K562 (cell line): ENCODE measurements at regions not wholly inside any gene's neighbourhood (a gene's known extent, or its start where the extent isn't known, plus 50 kb on each side); places are given as distances from the start of the nearest gene placed in this dataset.

ENCODE experiments used
- ATAC-seq: fragments of 200-7000 bp; cut with Tn5 transposase; 3 replicates; pipeline ENCODE4 v1.9.1; 2020; ENCODE audit warnings: moderate library complexity
- BruUV-seq: library from RNA; stranded (reverse); fragments of 400-500 nt; replicated peaks from 2 replicates; lab custom pipeline; 2021; lab: Mats Ljungman, UMichigan
- CTCF ChIA-PET: fragments of 300-600 bp; formaldehyde crosslinking; extraction: SDS; loops from one replicate; lab custom pipeline; 2021; ENCODE audit warnings: low intra/inter-chr PET ratio; lab: Yijun Ruan, JAX
- POLR2A ChIA-PET: fragments of 300-600, 350-650 bp; sonication (Branson Sonifier 250); formaldehyde crosslinking; extraction: SDS; loops from one replicate; lab custom pipeline; 2021; ENCODE audit warnings: antibody characterized with exemption, inconsistent platforms; lab: Yijun Ruan, JAX
- DNase-seq, 4 experiments: peaks; one replicate each; pipeline versions ENCODE4 v3.0.0 to v3.0.0-alpha.2; 2011 to 2018; ENCODE audit warnings: low spot score in 3 of 4, mixed read lengths in 3 of 4; ENCODE audit errors: extremely low read depth in 1 of 4
- FAIRE-seq: peaks from 2 replicates; lab custom pipeline; 2011; peaks lifted over from hg19 to GRCh38; lab: Jason Lieb, UNC
- H2AFZ ChIP-seq: 2 replicates; pipeline ENCODE4 v1.6.0; 2011; ENCODE audit warnings: low read depth, low read length, control low read depth, inconsistent platforms
- H3K27ac ChIP-seq: fragments of 200-600 bp; 3 replicates; pipeline ENCODE4 v1.8.0; 2011; ENCODE audit warnings: low read depth, mild to moderate bottlenecking, control low read depth, inconsistent platforms, low read length, moderate library complexity, mixed read lengths; ENCODE audit errors: extremely low read depth
- H3K27me3 ChIP-seq, 2 experiments: fragments of 300-600 bp in 1 of 2; 2 replicates in 1 of 2; 3 replicates in 1 of 2; pipeline versions ENCODE4 v1.6.0 to v1.8.0; 2011; ENCODE audit warnings: inconsistent platforms in 2 of 2, low read length in 2 of 2, mild to moderate bottlenecking in 1 of 2, mixed read lengths in 1 of 2, moderate library complexity in 1 of 2; ENCODE audit not compliant: control insufficient read depth in 2 of 2, insufficient read depth in 2 of 2
- H3K36me3 ChIP-seq: fragments of 300-600 bp; 3 replicates; pipeline ENCODE4 v1.8.0; 2011; ENCODE audit warnings: mild to moderate bottlenecking, low read length, inconsistent platforms; ENCODE audit not compliant: control insufficient read depth, insufficient read depth
- H3K4me1 ChIP-seq, 2 experiments: fragments of 200-600 bp in 1 of 2; replicated peaks in 1 of 2; 2 replicates in 1 of 2; 3 replicates in 1 of 2; pipeline versions ENCODE4 v1.5.1 to v1.8.0; 2011; ENCODE audit warnings: inconsistent platforms in 2 of 2, low read length in 2 of 2, mild to moderate bottlenecking in 1 of 2, mixed read lengths in 1 of 2, moderate library complexity in 1 of 2; ENCODE audit not compliant: control insufficient read depth in 2 of 2, insufficient read depth in 2 of 2
- H3K4me2 ChIP-seq: 2 replicates; pipeline ENCODE4 v1.6.1; 2011; ENCODE audit warnings: low read length, control low read depth, inconsistent platforms, mixed read lengths; ENCODE audit not compliant: insufficient read depth
- H3K4me3 ChIP-seq: fragments of 200-600 bp; sonication (generic), shearing (Covaris generic); 2 replicates; pipeline ENCODE4 v1.5.1; 2016; ENCODE audit warnings: control low read depth, inconsistent platforms
- H3K79me2 ChIP-seq: fragments of 200-600 bp; 3 replicates; pipeline ENCODE4 v1.8.0; 2011; ENCODE audit warnings: low read length, inconsistent platforms; ENCODE audit not compliant: control insufficient read depth, insufficient read depth
- H3K9ac ChIP-seq, 2 experiments: 2 replicates each; pipeline versions ENCODE4 v1.6.0 to v1.6.1; 2011; ENCODE audit warnings: low read depth in 2 of 2, low read length in 2 of 2, control low read depth in 1 of 2, inconsistent platforms in 1 of 2, mild to moderate bottlenecking in 1 of 2, mixed read lengths in 1 of 2; ENCODE audit not compliant: insufficient read depth in 1 of 2
- H3K9me1 ChIP-seq: one replicate; pipeline ENCODE4 v1.6.0; 2011; ENCODE audit warnings: inconsistent platforms, mild to moderate bottlenecking, low read length, moderate library complexity; ENCODE audit not compliant: control insufficient read depth, insufficient read depth
- H3K9me3 ChIP-seq: replicated peaks from 2 replicates; pipeline ENCODE4 v1.5.1; 2011; ENCODE audit warnings: low read depth, low read length, inconsistent platforms; ENCODE audit not compliant: control insufficient read depth, insufficient read depth
- H4K20me1 ChIP-seq: replicated peaks from 2 replicates; pipeline ENCODE4 v1.6.1; 2011; ENCODE audit warnings: low read length, inconsistent platforms, mixed read lengths; ENCODE audit not compliant: control insufficient read depth, insufficient read depth
- BHLHE40 ChIP-seq: IDR thresholded peaks from 2 replicates; pipeline ENCODE4 v1.6.1; 2011; ENCODE audit warnings: low read length, improper control_type of control experiment
- FOXM1 ChIP-seq, 2 experiments: fragments of 450-650 bp in 1 of 2; sonication (generic) in 1 of 2; formaldehyde crosslinking in 1 of 2; IDR thresholded peaks; 2 replicates each; pipeline versions ENCODE4 v1.6.1 to v1.9.0; 2017 to 2022; ENCODE audit warnings: low read depth in 2 of 2, mild to moderate bottlenecking in 2 of 2, missing genetic modification reagents in 1 of 2, moderate library complexity in 1 of 2
- MAZ ChIP-seq, 2 experiments: fragments of 450-650 bp in 1 of 2; sonication (generic) in 1 of 2; formaldehyde crosslinking; IDR thresholded peaks in 1 of 2; conservative IDR thresholded peaks in 1 of 2; 2 replicates each; pipeline versions ENCODE4 v1.4.0 to v1.5.0; 2020; ENCODE audit warnings: mild to moderate bottlenecking in 1 of 2, missing genetic modification reagents in 1 of 2
- MBD1 ChIP-seq: fragments of 250-450 bp; sonication (Bioruptor Pico); IDR thresholded peaks from 2 replicates; pipeline ENCODE4 v1.8.0; 2022; ENCODE audit warnings: inconsistent platforms
- PURB ChIP-seq: sonication (generic); formaldehyde crosslinking; IDR thresholded peaks from 2 replicates; pipeline ENCODE4 v1.9.0; 2021; ENCODE audit warnings: low read depth, mild to moderate bottlenecking, missing genetic modification reagents
- RBM34 ChIP-seq: fragments of 200-400 bp; formaldehyde crosslinking; IDR thresholded peaks from 2 replicates; pipeline ENCODE4 v1.6.1; 2018; ENCODE audit warnings: low read length, borderline replicate concordance; ENCODE audit not compliant: insufficient read depth
- SETDB1 ChIP-seq: IDR thresholded peaks from one replicate; pipeline ENCODE4 v1.6.1; 2012; ENCODE audit warnings: low read length, control low read depth, inconsistent platforms
- TFAP4 ChIP-seq: sonication (generic); formaldehyde crosslinking; IDR thresholded peaks from 2 replicates; pipeline ENCODE4 v1.8.0; 2022; ENCODE audit warnings: missing genetic modification reagents, mild to moderate bottlenecking, moderate library complexity, borderline replicate concordance
- ZBTB1 ChIP-seq: sonication (generic); formaldehyde crosslinking; IDR thresholded peaks from 2 replicates; pipeline ENCODE4 v1.8.1; 2023; ENCODE audit warnings: missing genetic modification reagents, low read depth, mild to moderate bottlenecking, borderline replicate concordance
- ZNF174 ChIP-seq: fragments of 250-450 bp; sonication (Bioruptor Pico); IDR thresholded peaks from 2 replicates; pipeline ENCODE4 v1.4.0; 2020; ENCODE audit warnings: mild to moderate bottlenecking
- ZZZ3 ChIP-seq: fragments of 450-650 bp; IDR thresholded peaks from 2 replicates; pipeline ENCODE4 v1.6.1; 2016; ENCODE audit warnings: antibody characterized with exemption, mild to moderate bottlenecking, moderate library complexity
- WGBS: fragments of 100-300 bp; shearing (Covaris generic); methylation state at CpG from one replicate; pipeline ENCODE4 v1.1.6; 2016; ENCODE audit warnings: low coverage, mixed read lengths; ENCODE audit not compliant: insufficient coverage; ENCODE audit errors: missing lambda C conversion rate; 5-methylcytosine and 5-hydroxymethylcytosine counted together
- in situ Hi-C: fragments of 300-500 bp; cut with MboI; formaldehyde crosslinking; loops from 4 replicates; pipeline ENCODE4 v1.15.0; 2018; ENCODE audit warnings: inconsistent platforms, mixed read lengths
- intact Hi-C: fragments of 100-400 bp; cut with micrococcal nuclease; formaldehyde crosslinking; loops from 2 replicates; pipeline ENCODE4 v1.14.2; 2022

- H3K4me3 ChIP-seq: no peak overlapping the region
- H3K27me3 ChIP-seq: no peaks in the 10 kb centered on the region
- no peaks in the 10 kb centered on the region for H3K9me3 ChIP-seq
- ChIA-PET POLR2A (no interaction called here), CTCF (no interaction called here)
- no peak for ATAC-seq
- H3K36me3 ChIP-seq: no peaks in the 10 kb centered on the region
- no peak for FAIRE-seq
- no peaks in the 10 kb centered on the region for H3K79me2 ChIP-seq
- H3K9ac ChIP-seq: no peak overlapping the region
- 0% methylated on average over 2 of the region's 2 CpGs for WGBS
- in situ Hi-C loops: no loop called here
- H2AFZ ChIP-seq: no peak overlapping the region
- TF ChIP-seq ZNF174 (no peak), FOXM1 (IDR thresholded peaks at IDR 0.05; ENCODE audit: low read depth) (no peak), FOXM1 (CRISPR knock-in tag; IDR thresholded peaks at IDR 0.05; ENCODE audit: low read depth) (no peak), TFAP4 (CRISPR knock-in tag) (no peak), MBD1 (CRISPR knock-in tag) (no peak), BHLHE40 (no peak), PURB (CRISPR knock-in tag) (no peak), SETDB1 (no peak), MAZ (CRISPR knock-in tag; conservative IDR thresholded peaks at IDR 0.05 in 1 of 2, IDR thresholded peaks at IDR 0.05 in 1 of 2) (no peak), ZBTB1 (no peak), RBM34 (no peak), ZZZ3 (no peak)
- H3K4me2 ChIP-seq: no peak overlapping the region
- H3K27ac ChIP-seq: no peak overlapping the region
- BruUV-seq: no TSS peak
- no peaks in the 10 kb centered on the region for H3K4me1 ChIP-seq
- intact Hi-C loops: no loop called here
- H3K9me1 ChIP-seq: no peaks in the 10 kb centered on the region
- no peak for DNase-seq
- H4K20me1 ChIP-seq: no peaks in the 10 kb centered on the region
Measured at GRCh38 chr13:105142556-105142955, 1392.9 kb downstream of the EFNB2 start.
